COLO668 (cell line): ENCODE measurements at regions not wholly inside any gene's neighbourhood (a gene's known extent, or its start where the extent isn't known, plus 50 kb on each side); places are given as distances from the start of the nearest gene placed in this dataset.
"Not testable (repeated sequence)": the region's sequence is repeated elsewhere in the genome, so short reads cannot be mapped to it uniquely, and the experiment has no call there.

ENCODE experiments used
- DNase-seq: peaks from one replicate; lab custom pipeline; 2025; ENCODE audit not compliant: unreplicated experiment; lab: John Stamatoyannopoulos, UW

DNA sequence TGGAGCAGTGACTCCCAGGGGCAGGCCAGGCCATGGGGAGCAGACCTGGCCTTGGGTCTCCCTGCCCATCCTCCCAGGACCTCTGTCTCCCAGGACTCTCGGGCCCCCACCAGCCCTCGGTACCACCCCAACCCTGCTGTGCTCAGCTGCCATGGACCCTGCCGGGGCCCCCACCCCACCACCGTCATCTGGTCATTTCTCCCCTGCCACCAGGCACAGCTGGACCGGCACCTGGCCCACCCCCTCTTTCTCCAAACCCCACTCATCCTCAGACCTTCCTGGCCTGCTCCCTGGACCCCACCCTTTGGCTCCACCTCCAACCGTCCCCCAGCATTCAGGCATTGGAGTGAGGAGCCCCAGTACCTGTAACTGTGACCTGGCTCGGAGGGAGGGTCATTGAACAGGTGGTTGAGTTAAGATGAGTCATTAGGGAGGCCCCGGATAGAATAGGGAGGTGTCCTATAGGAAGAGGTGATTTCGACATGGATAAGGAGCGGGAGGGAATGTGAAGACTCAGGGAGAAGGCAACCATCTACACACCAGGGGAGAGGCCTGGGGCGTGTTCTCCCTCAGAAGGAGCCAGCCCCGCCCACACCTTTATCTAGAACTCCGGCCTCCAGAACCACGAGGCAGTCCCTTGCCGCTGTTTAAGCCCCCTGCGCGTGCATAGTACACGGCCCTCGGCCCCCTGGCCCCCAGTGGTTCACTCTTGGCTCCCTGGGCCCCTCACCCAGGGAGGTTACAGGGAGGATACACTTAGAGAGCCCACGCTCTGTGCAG, 1395.9 kb downstream of the BRD1 start:
- no peak for DNase-seq

GRCh38 chr22:48431014-48431413, 1396.7 kb downstream of the BRD1 start:
- no peak for DNase-seq

DNA sequence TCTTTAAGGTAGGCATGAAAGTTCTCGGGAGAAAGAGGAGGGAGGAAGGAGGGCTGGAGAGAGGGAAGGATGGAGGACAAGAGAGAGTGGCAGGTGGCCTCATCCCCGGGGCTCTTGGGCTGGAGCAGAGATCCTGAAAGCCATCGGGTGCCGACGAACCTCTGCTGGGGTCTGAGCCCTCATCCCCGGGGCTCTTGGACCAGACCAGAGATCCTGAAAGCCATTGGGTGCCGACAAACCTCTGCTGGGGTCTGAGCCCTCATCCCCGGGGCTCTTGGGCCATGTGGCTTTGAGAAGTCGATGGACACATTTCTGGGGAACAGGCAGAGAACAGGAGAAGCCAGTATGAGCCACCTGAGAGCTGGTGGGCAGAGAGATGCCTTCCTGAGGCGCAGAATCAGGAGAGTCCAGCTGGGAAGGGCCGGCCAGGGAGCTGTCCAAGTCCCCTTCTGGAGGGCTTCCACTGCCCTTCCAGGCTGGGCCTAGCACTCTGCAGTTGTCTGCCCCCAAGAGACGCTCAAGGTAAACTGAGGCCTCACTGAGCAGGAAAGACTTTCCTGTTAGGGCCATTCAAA, 1398.1 kb downstream of the BRD1 start:
- no peak for DNase-seq

DNA sequence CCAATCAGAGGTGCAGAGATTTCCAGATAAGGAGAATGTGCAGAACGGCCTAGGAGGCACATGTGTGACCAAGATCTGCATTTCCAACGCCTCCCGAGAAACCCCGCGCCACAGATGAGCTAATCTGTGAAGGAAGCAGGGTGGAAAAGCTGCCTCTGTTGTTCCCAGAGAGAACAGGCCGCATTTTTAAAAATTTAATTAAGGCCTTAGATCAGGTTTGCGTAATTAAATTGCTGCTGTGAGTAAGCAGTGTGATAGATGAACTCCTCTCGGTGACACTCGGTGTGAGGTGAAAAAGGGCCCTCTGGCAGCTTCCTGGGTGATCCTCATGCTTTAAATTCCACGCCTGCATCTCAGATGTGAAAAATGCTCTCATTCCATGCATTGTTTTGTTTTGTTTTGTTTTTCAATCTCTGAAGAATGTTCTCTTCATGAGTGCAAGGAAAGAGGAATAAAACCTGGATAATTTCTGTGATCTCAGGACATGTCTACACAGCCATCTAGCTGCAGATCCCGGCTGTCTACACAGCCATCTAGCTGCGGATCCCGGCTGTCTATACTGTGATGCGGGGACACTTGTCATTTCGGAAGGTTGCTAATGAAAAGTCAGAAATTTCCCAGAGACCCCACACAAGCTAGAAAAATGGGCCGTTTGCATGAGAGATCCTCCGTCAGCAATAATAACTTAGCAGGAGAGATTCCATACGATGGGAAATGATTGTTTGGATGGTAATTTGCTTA, 1398.9 kb downstream of the BRD1 start:
- DNase-seq = no peak

- DNase-seq = no peak
Measured at GRCh38 chr22:48427731-48428211, 1399.9 kb downstream of the BRD1 start.

DNA sequence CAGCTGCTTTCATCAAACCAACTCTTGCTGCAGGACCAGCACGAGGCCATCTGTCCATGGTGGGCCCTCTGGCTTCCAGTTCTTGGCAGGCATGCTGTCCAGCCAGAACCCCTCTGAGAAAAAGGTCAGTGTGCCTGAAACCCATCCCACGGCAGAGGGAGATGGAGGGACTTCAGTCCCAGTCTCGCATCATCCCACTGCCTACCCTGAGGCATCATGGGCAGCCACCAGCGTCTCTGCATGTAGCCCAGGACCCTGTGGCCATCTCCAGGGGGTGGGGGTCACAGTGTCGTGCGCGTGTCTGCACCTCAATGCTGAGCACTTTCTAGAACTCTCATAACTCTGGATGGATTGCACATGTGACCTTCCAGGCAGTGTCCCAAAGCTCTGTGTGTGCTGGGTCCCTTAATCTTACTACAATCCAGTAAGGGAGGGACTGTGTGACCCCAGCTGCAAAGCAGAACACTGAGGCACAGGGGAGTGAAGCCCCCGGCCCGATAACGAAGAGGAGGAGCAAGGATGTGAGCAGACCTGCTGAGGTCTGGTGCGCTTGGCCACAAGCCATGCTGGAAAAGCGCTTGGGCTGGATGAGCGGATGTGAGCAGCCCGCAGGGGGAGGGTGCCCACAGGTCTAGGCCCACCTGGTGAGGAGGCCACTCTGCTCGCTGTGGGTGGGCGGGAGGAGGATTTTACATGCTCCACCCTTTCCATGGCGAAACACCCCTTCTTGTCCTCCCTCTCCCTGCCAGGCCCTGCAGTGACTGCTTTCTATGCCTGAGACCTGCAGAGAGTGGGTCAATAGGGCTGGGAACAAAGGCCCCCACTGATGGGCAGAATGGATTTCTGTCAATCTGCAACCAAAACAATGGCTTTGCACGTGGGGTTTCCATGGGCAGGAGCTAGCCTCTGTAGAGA, 1401.0 kb downstream of the BRD1 start:
- DNase-seq = no peak

GRCh38 chr22:48425641-48426040, 1402.0 kb downstream of the BRD1 start:
- DNase-seq = no peak

DNA sequence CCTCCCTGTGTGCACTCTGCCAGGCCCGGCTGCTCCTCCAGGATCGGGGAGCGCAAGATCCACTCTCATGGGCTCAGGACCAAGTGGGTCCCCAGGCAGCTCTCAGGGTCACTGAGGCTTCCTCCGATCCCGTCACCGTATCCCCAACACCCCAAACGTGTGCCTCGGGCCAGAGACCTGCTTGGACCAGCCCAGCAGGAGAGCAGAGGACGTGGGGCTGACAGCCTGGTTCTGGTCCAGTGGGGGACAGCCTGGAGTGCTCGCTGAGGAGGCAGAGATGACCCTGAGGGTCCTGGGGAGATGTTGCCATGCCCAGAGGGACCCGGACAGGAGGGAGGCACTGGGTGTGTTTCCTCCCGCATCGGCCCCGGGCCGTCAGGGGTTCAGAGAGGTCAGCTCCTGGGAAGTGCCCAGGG, 1402.6 kb downstream of the BRD1 start:
- no peak for DNase-seq

- no peak for DNase-seq
Measured at GRCh38 chr22:48424661-48425060, 1403.0 kb downstream of the BRD1 start.

- DNase-seq = no peak
Measured at GRCh38 chr22:48424201-48424627, 1403.5 kb downstream of the BRD1 start.

DNA sequence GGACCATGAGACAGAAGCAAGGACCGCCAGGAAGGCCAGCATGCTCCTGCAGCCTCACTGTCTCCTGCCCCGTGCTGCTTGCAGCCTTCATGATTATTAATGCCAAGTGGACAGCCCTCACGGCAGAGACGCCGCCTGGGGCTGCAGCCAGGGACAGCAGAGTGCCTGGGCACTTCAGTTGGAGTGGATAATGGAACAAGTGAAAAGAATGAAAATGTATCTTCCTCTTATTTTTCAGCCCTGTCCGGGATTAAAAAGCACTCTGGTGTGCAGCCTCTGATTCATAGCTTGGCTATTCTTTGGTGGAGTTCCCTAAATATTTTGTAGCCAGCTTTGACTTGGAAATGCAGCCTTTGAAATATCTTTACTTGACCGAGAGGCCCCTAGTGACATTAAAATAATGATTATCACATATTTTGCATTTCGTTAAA, 1404.2 kb downstream of the BRD1 start:
- no peak for DNase-seq

DNA sequence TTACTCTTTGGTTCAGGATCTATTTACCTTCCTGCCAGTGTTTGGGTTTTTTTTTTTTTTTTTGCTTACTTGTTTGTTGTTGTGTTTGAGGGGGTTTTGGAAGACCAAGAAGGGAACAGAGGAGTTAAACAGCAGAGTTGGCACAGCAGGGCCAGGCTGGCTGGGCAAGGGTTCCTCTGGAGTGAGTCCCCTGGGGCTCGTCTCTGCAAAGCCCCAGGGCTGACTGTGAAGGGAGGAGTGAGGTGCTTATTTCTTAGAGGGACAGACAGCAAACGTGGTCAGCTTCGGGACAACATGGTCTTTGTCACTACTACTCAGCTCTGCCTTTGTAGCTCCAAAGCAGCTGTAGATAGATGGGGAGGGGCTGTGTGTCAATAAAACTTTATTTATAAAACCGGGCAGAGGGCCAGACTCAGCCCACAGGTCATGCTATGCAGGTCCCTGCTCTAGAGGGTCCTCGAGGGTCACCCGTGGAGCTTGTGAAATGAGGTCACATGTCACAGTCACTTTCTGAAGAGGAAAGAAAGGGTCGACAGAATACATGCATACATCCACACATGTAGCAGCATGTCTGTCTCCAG, 1404.7 kb downstream of the BRD1 start:
- DNase-seq = no peak

GRCh38 chr22:48418831-48419230, 1408.8 kb downstream of the BRD1 start:
- no peak for DNase-seq

GRCh38 chr22:48417225-48418070, 1410.2 kb downstream of the BRD1 start:
- no peak for DNase-seq

GRCh38 chr22:48416396-48417224, 1411.1 kb downstream of the BRD1 start:
- DNase-seq = no peak

DNA sequence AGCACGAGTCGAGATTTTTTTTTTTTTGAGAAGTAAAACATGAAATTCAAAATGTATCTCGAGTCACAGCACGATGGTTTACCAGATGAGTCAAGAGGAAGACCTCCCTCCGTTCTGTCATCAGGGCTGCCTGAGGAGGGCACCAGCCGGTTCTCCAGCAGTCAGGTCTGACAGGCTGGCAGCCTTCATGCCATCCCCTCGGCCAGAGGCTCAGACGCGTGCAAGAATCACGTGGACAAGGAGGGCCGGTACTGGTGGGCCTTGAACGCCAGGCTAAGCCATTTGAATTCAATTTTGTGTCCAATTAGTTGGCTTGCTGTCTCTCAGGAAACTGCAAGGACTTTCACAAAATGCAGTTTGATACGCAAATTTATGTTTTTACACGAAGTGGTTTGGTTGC, 1412.2 kb downstream of the BRD1 start:
- no peak for DNase-seq

- DNase-seq = no peak
Measured at GRCh38 chr22:48414651-48415050, 1413.0 kb downstream of the BRD1 start.

- DNase-seq = not testable (repeated sequence)
Measured at GRCh38 chr22:48412931-48413330, 1414.7 kb downstream of the BRD1 start.

DNA sequence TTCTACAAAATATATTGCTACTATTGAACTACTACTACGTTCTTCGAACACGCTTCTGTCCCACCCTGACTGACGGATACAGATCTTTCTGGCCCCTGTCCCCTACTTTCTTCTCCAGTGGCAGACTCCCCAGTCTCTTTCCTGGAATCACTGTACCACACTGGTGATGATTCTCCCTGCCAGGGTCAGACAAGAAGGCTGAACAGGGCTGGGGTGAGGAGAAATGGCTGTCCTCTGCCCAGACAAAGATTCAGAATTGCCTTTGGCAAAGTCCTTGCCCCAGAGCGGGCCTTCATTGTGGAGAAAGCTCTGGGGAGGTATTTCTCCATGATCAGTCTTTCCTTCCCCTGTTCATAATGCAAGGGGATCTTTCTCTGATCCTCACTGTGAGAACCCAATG, 1417.1 kb downstream of the BRD1 start:
- no peak for DNase-seq
